Fibroblast of the aortic adventitia (primary cell): ENCODE measurements at regions not wholly inside any gene's neighbourhood (a gene's known extent, or its start where the extent isn't known, plus 50 kb on each side); places are given as distances from the start of the nearest gene placed in this dataset.

Experiments used
- DNase-seq: peaks from one replicate; pipeline ENCODE4 v3.0.0-alpha.2; 2010; ENCODE audit warnings: low read depth
- H3K4me3 ChIP-seq: 2 replicates; pipeline ENCODE4 v1.5.1; 2011; ENCODE audit warnings: low read depth, mild to moderate bottlenecking, control low read depth, low read length, moderate library complexity
- CTCF ChIP-seq: IDR thresholded peaks from 2 replicates; pipeline ENCODE4 v1.5.1; 2011; ENCODE audit warnings: mild to moderate bottlenecking, low read length, control low read depth, inconsistent platforms; ENCODE audit not compliant: insufficient read depth

GRCh38 chr14:98189511-98189910, 1082.5 kb downstream of the BCL11B start:
- DNase-seq: no peak
- H3K4me3 ChIP-seq: no peak overlapping the region
- no peak for TF ChIP-seq CTCF

- no peak for DNase-seq
- no peak overlapping the region for H3K4me3 ChIP-seq
- no peak for TF ChIP-seq CTCF
These were observed 1082.1 kb downstream of the BCL11B start for GRCh38 chr14:98189944-98190343.

GRCh38 chr14:98192946-98193345, 1079.1 kb downstream of the BCL11B start:
- no peak overlapping the region for H3K4me3 ChIP-seq
- no peak for TF ChIP-seq CTCF

GRCh38 chr14:98194821-98195220, 1077.2 kb downstream of the BCL11B start:
- no peak overlapping the region for H3K4me3 ChIP-seq
- TF ChIP-seq CTCF: no peak
- no peak for DNase-seq

More at GRCh38 chr14:98192946-98193345, 1079.1 kb downstream of the BCL11B start:
- no peak for DNase-seq

GRCh38 chr14:98195256-98195655, 1076.7 kb downstream of the BCL11B start:
- DNase-seq: no peak
- TF ChIP-seq CTCF: no peak
- H3K4me3 ChIP-seq: no peak overlapping the region

- H3K4me3 ChIP-seq: no peak overlapping the region
- no peak for DNase-seq
- TF ChIP-seq CTCF: no peak
These were observed 1074.1 kb downstream of the BCL11B start for GRCh38 chr14:98197933-98198332.

- no peak for DNase-seq
- TF ChIP-seq CTCF: no peak
- no peak overlapping the region for H3K4me3 ChIP-seq
These were observed 1073.6 kb downstream of the BCL11B start for GRCh38 chr14:98198385-98198784.
